Sigmoid colon (tissue), 4 donors: ENCODE measurements at regions not wholly inside any gene's neighbourhood (a gene's known extent, or its start where the extent isn't known, plus 50 kb on each side); places are given as distances from the start of the nearest gene placed in this dataset.

ENCODE experiments used
- CTCF ChIP-seq, 4 experiments: fragments of 450-650 bp in 3 of 4; fragments of 200-600 bp in 1 of 4; IDR thresholded peaks; one replicate each; pipeline ENCODE4 v1.5.1; 2016 to 2019; ENCODE audit warnings: antibody characterized with exemption in 4 of 4, mild to moderate bottlenecking in 3 of 4, moderate library complexity in 2 of 4
- EP300 ChIP-seq, 4 donors: sonication (generic); formaldehyde crosslinking; IDR thresholded peaks; one replicate each; pipeline ENCODE4 v1.6.1; 2017; ENCODE audit warnings: antibody characterized with exemption in 4 of 4
- POLR2A ChIP-seq, 2 donors: fragments of 450-650 bp; IDR thresholded peaks; one replicate each; pipeline ENCODE4 v1.6.1; 2016; ENCODE audit warnings: antibody characterized with exemption in 2 of 2, mild to moderate bottlenecking in 2 of 2, moderate library complexity in 2 of 2
- POLR2AphosphoS5 ChIP-seq, 4 donors: sonication (generic); formaldehyde crosslinking; IDR thresholded peaks; one replicate each; pipeline ENCODE4 v1.6.1; 2017; ENCODE audit warnings: antibody characterized with exemption in 4 of 4

- TF ChIP-seq CTCF (IDR thresholded peaks at IDR 0.05) = no peak
- no peak for TF ChIP-seq EP300 (IDR thresholded peaks at IDR 0.05)
- no peak for TF ChIP-seq POLR2AphosphoS5 (IDR thresholded peaks at IDR 0.05)
- TF ChIP-seq POLR2A (IDR thresholded peaks at IDR 0.05) = no peak
Observed at GRCh38 chr2:60634438-60634837, 81.0 kb upstream of the BCL11A start.
